Smooth muscle cell (in vitro differentiated cells): ENCODE measurements at regions not wholly inside any gene's neighbourhood (a gene's known extent, or its start where the extent isn't known, plus 50 kb on each side); places are given as distances from the start of the nearest gene placed in this dataset.

ENCODE experiments used
- DNase-seq: peaks from one replicate; lab custom pipeline; 2025; ENCODE audit not compliant: unreplicated experiment; lab: John Stamatoyannopoulos, UW
- H2AFZ ChIP-seq: fragments of 200-600 bp; sonication (generic); 2 replicates; pipeline ENCODE4 v1.6.0; 2016; ENCODE audit warnings: antibody characterized with exemption, low read depth, mild to moderate bottlenecking
- H3F3A ChIP-seq: fragments of 200-600 bp; sonication (generic); 2 replicates; pipeline ENCODE4 v1.6.0; 2017; ENCODE audit warnings: antibody characterized with exemption, low read depth
- H3K27ac ChIP-seq: fragments of 200-600 bp; sonication (generic); 2 replicates; pipeline ENCODE4 v1.5.1; 2016; ENCODE audit warnings: low read depth, mild to moderate bottlenecking
- H3K27me3 ChIP-seq: fragments of 200-600 bp; sonication (generic); 2 replicates; pipeline ENCODE4 v1.6.1; 2016; ENCODE audit warnings: low read depth, mild to moderate bottlenecking
- H3K36me3 ChIP-seq: fragments of 200-600 bp; sonication (generic); 2 replicates; pipeline ENCODE4 v1.5.1; 2016; ENCODE audit warnings: low read depth
- H3K4me1 ChIP-seq: fragments of 200-600 bp; sonication (generic); 2 replicates; pipeline ENCODE4 v1.5.1; 2016; ENCODE audit warnings: low read depth
- H3K4me2 ChIP-seq: fragments of 200-600 bp; sonication (generic); 2 replicates; pipeline ENCODE4 v1.6.0; 2016; ENCODE audit warnings: mild to moderate bottlenecking
- H3K4me3 ChIP-seq: fragments of 200-600 bp; sonication (generic); 2 replicates; pipeline ENCODE4 v1.5.1; 2016; ENCODE audit warnings: mild to moderate bottlenecking
- H3K79me2 ChIP-seq: fragments of 200-600 bp; sonication (generic); 2 replicates; pipeline ENCODE4 v1.6.0; 2016; ENCODE audit warnings: low read depth, mild to moderate bottlenecking
- H3K9ac ChIP-seq: fragments of 200-600 bp; sonication (generic); 2 replicates; pipeline ENCODE4 v1.6.0; 2016; ENCODE audit warnings: low read depth
- H3K9me3 ChIP-seq: fragments of 200-600 bp; sonication (generic); replicated peaks from 2 replicates; pipeline ENCODE4 v1.5.1; 2016; ENCODE audit warnings: low read depth
- H4K20me1 ChIP-seq: fragments of 200-600 bp; sonication (generic); 2 replicates; pipeline ENCODE4 v1.6.0; 2016; ENCODE audit warnings: low read depth
- CTCF ChIP-seq: fragments of 200-600 bp; sonication (generic); IDR thresholded peaks from 2 replicates; pipeline ENCODE4 v1.5.1; 2017; ENCODE audit warnings: borderline replicate concordance, mild to moderate bottlenecking, antibody characterized with exemption; ENCODE audit not compliant: insufficient read depth, poor library complexity, severe bottlenecking
- WGBS: methylation state at CpG from one replicate; pipeline ENCODE4 v1.1.7; 2016; ENCODE audit warnings: low lambda C conversion rate; 5-methylcytosine and 5-hydroxymethylcytosine counted together

- Histone ChIP-seq H3K9ac (no peak overlapping the region), H4K20me1 (no peaks in the 10 kb centered on the region), H2AFZ (no peak overlapping the region), H3F3A (no peaks in the 10 kb centered on the region), H3K36me3 (no peaks in the 10 kb centered on the region), H3K4me1 (no peaks in the 10 kb centered on the region), H3K27me3 (no peaks in the 10 kb centered on the region), H3K9me3 (no peaks in the 10 kb centered on the region), H3K4me2 (no peak overlapping the region), H3K4me3 (no peak overlapping the region), H3K27ac (no peak overlapping the region), H3K79me2 (no peaks in the 10 kb centered on the region)
- DNase-seq: no peak
- no peak for TF ChIP-seq CTCF
- WGBS: 92% methylated on average over 2 of the region's 2 CpGs
Measured at GRCh38 chr3:34359064-34359463, 560.6 kb downstream of the PDCD6IP start.

GRCh38 chr3:34360713-34361112 lies 562.3 kb downstream of the PDCD6IP start:
- Histone ChIP-seq H3K27me3 (no peaks in the 10 kb centered on the region), H2AFZ (no peak overlapping the region), H3K27ac (no peak overlapping the region), H3K4me3 (no peak overlapping the region), H3K36me3 (no peaks in the 10 kb centered on the region), H3K4me1 (no peaks in the 10 kb centered on the region), H3K4me2 (no peak overlapping the region), H3F3A (no peaks in the 10 kb centered on the region), H3K9ac (no peak overlapping the region), H3K9me3 (no peaks in the 10 kb centered on the region), H4K20me1 (no peaks in the 10 kb centered on the region), H3K79me2 (no peaks in the 10 kb centered on the region)
- no peak for DNase-seq
- no peak for TF ChIP-seq CTCF
- 89% methylated on average over 5 of the region's 5 CpGs for WGBS

- no peak overlapping the region for H3K27ac ChIP-seq
- no peaks in the 10 kb centered on the region for H3K36me3 ChIP-seq
- WGBS: 89% methylated on average over 5 of the region's 5 CpGs
- no peaks in the 10 kb centered on the region for H3K27me3 ChIP-seq
- H4K20me1 ChIP-seq: no peaks in the 10 kb centered on the region
- H3K4me1 ChIP-seq: no peaks in the 10 kb centered on the region
- no peaks in the 10 kb centered on the region for H3K79me2 ChIP-seq
- no peak overlapping the region for H3K4me3 ChIP-seq
- H3K4me2 ChIP-seq: no peak overlapping the region
- H3K9me3 ChIP-seq: no peaks in the 10 kb centered on the region
- no peaks in the 10 kb centered on the region for H3F3A ChIP-seq
- DNase-seq: no peak
- no peak for TF ChIP-seq CTCF
- H2AFZ ChIP-seq: no peak overlapping the region
- H3K9ac ChIP-seq: no peak overlapping the region
Measured at GRCh38 chr3:34361921-34362320, 563.5 kb downstream of the PDCD6IP start.

GRCh38 chr3:34362910-34363309 lies 564.5 kb downstream of the PDCD6IP start:
- no peak for DNase-seq
- Histone ChIP-seq H3K9ac (no peak overlapping the region), H3K4me3 (no peak overlapping the region), H3K4me1 (no peaks in the 10 kb centered on the region), H3K27me3 (no peaks in the 10 kb centered on the region), H3K27ac (no peak overlapping the region), H3K9me3 (no peaks in the 10 kb centered on the region), H4K20me1 (no peaks in the 10 kb centered on the region), H3K4me2 (no peak overlapping the region), H3K36me3 (no peaks in the 10 kb centered on the region), H3F3A (no peaks in the 10 kb centered on the region), H3K79me2 (no peaks in the 10 kb centered on the region), H2AFZ (no peak overlapping the region)
- no peak for TF ChIP-seq CTCF
- WGBS: 87% methylated on average over 5 of the region's 5 CpGs
